Epithelial cell of prostate (primary cell): ENCODE measurements at regions not wholly inside any gene's neighbourhood (a gene's known extent, or its start where the extent isn't known, plus 50 kb on each side); places are given as distances from the start of the nearest gene placed in this dataset.

Experiments
- DNase-seq: peaks from one replicate; pipeline ENCODE4 v3.0.0-alpha.2; 2011; ENCODE audit warnings: low read depth, low spot score
- H3K27ac ChIP-seq: fragments of 450-650 bp; 2 replicates; pipeline ENCODE4 v1.5.1; 2017; ENCODE audit warnings: mild to moderate bottlenecking

GRCh38 chr6:106886081-106886843 is 88.3 kb downstream of the CD24 start:
- no peak for DNase-seq
- peak overlapping the region; percentile 89 for H3K27ac ChIP-seq

- no peak for DNase-seq
- peak overlapping the region; percentile 89 for H3K27ac ChIP-seq
Measured at GRCh38 chr6:106885679-106886078, 88.8 kb downstream of the CD24 start.

- no peak for DNase-seq
- peak overlapping the region; percentile 89 for H3K27ac ChIP-seq
Measured at GRCh38 chr6:106884576-106884975, 90.0 kb downstream of the CD24 start.

GRCh38 chr6:106883808-106884262 is 90.7 kb downstream of the CD24 start:
- DNase-seq: no peak
- peak overlapping the region; percentile 58 for H3K27ac ChIP-seq

- H3K27ac ChIP-seq: peak overlapping the region; percentile 58
- no peak for DNase-seq
Measured at GRCh38 chr6:106882601-106883518, 91.7 kb downstream of the CD24 start.

- peak overlapping the region; percentile 58 for H3K27ac ChIP-seq
- no peak for DNase-seq
Measured at GRCh38 chr6:106882138-106882537, 92.4 kb downstream of the CD24 start.

- DNase-seq: no peak
- H3K27ac ChIP-seq: no peak overlapping the region
Measured at GRCh38 chr6:106880952-106881351, 93.6 kb downstream of the CD24 start.

- H3K27ac ChIP-seq: no peak overlapping the region
- DNase-seq: no peak
Measured at GRCh38 chr6:106875782-106876321, 98.7 kb downstream of the CD24 start.

GRCh38 chr6:106874481-106874880 is 100.0 kb downstream of the CD24 start:
- DNase-seq: no peak
- H3K27ac ChIP-seq: peak overlapping the region; percentile 53

GRCh38 chr6:106872049-106872448 is 102.5 kb downstream of the CD24 start:
- peak overlapping the region; percentile 97 for H3K27ac ChIP-seq

GRCh38 chr6:106870824-106871717 is 103.5 kb downstream of the CD24 start:
- no peak for DNase-seq
- peak overlapping the region; percentile 97 for H3K27ac ChIP-seq

More at GRCh38 chr6:106872049-106872448, 102.5 kb downstream of the CD24 start:
- no peak for DNase-seq

GRCh38 chr6:106870069-106870468 is 104.5 kb downstream of the CD24 start:
- peak overlapping the region; percentile 97 for H3K27ac ChIP-seq
- DNase-seq: peak; percentile 91

GRCh38 chr6:106869203-106869602 is 105.3 kb downstream of the CD24 start:
- DNase-seq: no peak
- H3K27ac ChIP-seq: peak overlapping the region; percentile 97

- no peak overlapping the region for H3K27ac ChIP-seq
Measured at GRCh38 chr6:106866875-106867658, 107.5 kb downstream of the CD24 start.

GRCh38 chr6:106862858-106863257 is 111.7 kb downstream of the CD24 start:
- no peak for DNase-seq
- no peak overlapping the region for H3K27ac ChIP-seq

More at GRCh38 chr6:106866875-106867658, 107.5 kb downstream of the CD24 start:
- no peak for DNase-seq

GRCh38 chr6:106860940-106861339 is 113.6 kb downstream of the CD24 start:
- peak overlapping the region; percentile 93 for H3K27ac ChIP-seq
- no peak for DNase-seq

- peak; percentile 90 for DNase-seq
Measured at GRCh38 chr6:106858653-106859092, 115.9 kb downstream of the CD24 start.

GRCh38 chr6:106857771-106858652 is 116.5 kb downstream of the CD24 start:
- no peak for DNase-seq
- peak overlapping the region; percentile 93 for H3K27ac ChIP-seq

More at GRCh38 chr6:106858653-106859092, 115.9 kb downstream of the CD24 start:
- peak overlapping the region; percentile 93 for H3K27ac ChIP-seq
